Loucy (cell line): ENCODE measurements at regions not wholly inside any gene's neighbourhood (a gene's known extent, or its start where the extent isn't known, plus 50 kb on each side); places are given as distances from the start of the nearest gene placed in this dataset.

ENCODE experiments used
- CTCF ChIP-seq: fragments of 200-600 bp; sonication (generic); conservative IDR thresholded peaks from 2 replicates; pipeline ENCODE4 v1.5.1; 2014; ENCODE audit warnings: mild to moderate bottlenecking, antibody characterized with exemption, low read length
- EZH2phosphoT487 ChIP-seq: fragments of 200-600 bp; IDR thresholded peaks from 2 replicates; pipeline ENCODE4 v1.6.1; 2018; ENCODE audit warnings: antibody characterized with exemption, mild to moderate bottlenecking, moderate library complexity, borderline replicate concordance

GRCh38 chr1:73765551-73766233, 432.3 kb downstream of the LRRIQ3 start:
- TF ChIP-seq CTCF = no peak
- no peak for TF ChIP-seq EZH2phosphoT487
